Hypothalamus (tissue), 51 donors: ENCODE measurements at regions not wholly inside any gene's neighbourhood (a gene's known extent, or its start where the extent isn't known, plus 50 kb on each side); places are given as distances from the start of the nearest gene placed in this dataset.

Experiments used
- DNase-seq, 51 donors: peaks; one replicate each; lab custom pipeline; 2025; lab: John Stamatoyannopoulos, UW

DNA sequence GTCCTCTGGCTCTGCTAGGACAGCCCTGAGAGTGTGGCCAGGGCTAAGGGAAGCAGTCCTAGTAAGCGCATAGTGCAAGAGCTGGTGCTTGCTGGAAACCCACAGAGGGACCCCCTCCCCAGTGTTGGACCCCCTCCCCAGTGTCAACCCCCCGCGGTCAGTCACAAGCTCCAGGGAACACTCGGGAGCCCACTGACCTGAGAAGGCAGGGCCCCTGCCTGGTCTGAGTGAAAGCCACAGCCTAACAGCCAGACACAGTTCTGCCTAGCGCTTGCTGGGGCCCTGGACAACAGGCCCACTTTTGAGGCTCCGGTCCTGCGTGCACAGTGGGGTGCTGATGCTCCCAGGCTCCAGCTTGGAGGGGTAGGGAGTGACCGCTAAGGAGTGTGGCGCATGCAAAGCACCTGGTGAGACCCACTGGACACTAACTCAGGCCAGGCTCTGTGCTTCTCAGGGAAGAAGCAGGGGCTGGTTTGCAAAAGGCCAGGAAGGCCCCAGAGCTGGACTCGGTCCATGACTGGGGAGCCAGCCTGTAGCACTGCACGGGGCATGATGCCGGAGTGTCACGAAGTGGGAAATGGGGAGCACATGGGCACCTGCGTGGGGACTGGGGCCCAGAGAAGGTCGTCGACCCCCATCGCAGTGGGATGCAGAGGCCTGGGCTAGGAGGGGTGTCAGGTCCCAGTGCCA is 175.8 kb upstream of the PPP2R2D start:
- no peak for DNase-seq

DNA sequence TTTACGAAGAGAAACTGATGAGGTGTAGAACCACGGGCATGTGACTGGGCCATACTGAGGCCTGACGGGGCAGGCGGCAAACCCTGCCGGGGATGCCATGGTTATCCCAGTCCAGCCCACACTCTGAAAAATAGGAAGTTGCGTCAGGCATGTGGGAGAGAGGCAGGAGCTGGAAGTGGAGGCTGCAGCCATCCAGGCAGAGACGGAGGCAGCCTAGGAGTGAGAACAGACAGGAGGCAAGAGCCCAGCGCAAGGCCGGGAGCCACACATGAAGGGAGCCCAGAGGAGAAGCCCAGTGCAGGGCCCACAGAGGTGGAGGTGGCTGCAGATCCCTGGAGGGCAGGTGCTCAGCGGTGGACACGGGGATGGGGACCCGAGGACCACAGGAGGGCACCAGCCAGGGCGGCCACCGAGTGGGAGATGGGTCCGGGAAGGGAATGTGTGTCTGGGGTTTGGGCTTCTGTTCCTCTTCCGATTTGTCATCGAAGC is 175.2 kb upstream of the PPP2R2D start:
- DNase-seq, result no peak

DNA sequence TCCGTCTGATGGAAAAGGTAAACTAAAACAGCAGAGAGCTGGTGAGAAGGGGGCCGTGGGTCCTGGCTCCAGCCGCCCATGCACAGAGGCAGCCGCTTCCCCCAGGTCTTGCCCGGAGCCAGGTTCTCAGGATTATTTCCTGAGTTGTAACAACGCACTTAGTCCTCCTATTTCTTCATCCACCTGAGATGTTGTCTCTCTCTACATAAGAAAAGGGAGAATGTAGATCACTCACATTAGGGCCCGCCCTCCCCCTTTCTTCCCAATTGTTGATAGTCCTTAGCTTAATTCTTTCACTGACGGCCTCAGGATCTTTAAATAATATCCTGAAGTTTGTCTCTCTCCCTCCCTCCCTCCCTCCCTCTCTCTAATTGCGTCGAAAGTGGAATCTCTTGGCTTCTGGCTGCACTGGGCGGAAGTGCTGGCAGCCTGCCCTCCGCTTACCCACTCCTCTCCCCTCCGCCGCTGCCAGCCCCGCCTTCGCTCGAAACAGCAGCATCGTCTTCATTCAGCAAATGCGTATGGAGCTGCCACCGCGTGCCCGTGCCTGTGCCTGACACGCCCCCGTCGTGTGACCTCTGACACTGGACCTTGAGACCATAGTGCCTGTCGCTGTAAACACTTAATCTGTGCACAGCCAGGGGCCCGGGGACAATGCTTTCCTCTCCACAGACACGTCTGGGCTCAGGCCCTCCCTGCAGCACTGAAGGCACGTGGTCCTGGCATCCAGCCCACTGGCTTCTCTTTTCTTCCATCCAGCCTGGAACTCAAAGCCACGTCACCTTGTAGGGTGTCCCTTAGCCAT is 174.5 kb upstream of the PPP2R2D start:
- peak in 27 of 51 donors; percentile 9 to 78 (median 35) for DNase-seq

- no peak for DNase-seq
Measured at GRCh38 chr10:131726967-131727366, 173.8 kb upstream of the PPP2R2D start.

DNA sequence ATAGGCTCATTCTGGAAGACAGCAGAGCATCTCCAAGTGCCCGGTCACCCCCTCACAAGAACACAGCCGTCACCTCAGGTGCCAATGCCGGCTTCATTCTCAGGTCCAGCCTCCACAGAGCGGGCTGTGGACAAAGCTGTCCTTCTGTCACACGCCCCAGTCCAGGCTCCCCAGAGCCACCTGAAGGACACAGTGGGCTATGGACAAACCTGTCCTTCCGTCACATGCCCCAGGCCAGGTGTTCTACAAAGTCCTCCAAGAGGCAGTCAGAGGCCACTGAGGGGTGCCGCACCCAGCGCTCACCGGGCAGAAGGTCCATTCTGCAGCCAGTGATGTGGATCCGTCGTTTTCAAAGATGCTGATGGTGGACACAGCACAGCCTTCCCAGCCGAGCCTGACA is 173.2 kb upstream of the PPP2R2D start:
- no peak for DNase-seq

- no peak for DNase-seq
Measured at GRCh38 chr10:131728286-131729228, 172.3 kb upstream of the PPP2R2D start.

- no peak for DNase-seq
Measured at GRCh38 chr10:131729361-131729760, 171.4 kb upstream of the PPP2R2D start.

DNA sequence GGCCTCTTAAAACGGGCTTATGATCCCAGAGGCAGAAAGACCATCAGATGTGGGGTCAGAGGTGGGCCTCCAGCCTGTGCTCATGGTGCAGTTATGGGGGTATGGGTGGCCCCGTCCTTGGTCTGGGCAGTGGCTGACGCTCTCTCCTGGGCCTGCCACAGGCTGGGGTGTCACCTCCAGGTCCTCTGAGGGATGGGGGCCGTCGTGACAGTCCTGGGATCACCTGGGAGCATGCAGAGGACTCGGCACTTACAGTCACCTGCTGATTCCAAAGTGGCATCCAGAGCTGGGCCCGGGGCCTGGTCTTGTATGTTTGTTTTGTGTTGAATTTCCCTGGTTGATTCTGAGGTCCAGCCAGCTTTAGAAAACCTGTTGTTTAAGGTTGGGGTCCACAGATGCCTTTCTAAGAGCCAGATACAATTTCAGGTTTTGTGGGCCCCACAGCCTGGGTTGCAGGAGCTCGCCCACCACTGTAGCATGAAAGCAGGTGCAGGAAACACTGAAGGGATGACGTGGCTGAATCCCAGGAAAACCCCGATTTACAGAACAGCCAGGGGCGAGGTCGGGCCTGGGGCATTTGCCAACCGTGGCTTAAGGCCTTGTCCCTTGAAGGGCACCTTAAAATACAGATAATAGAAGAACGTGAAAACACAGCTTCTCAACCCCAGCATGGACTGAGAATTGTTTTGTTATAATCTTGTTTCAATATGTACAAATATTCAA is 170.7 kb upstream of the PPP2R2D start:
- DNase-seq, result no peak

DNA sequence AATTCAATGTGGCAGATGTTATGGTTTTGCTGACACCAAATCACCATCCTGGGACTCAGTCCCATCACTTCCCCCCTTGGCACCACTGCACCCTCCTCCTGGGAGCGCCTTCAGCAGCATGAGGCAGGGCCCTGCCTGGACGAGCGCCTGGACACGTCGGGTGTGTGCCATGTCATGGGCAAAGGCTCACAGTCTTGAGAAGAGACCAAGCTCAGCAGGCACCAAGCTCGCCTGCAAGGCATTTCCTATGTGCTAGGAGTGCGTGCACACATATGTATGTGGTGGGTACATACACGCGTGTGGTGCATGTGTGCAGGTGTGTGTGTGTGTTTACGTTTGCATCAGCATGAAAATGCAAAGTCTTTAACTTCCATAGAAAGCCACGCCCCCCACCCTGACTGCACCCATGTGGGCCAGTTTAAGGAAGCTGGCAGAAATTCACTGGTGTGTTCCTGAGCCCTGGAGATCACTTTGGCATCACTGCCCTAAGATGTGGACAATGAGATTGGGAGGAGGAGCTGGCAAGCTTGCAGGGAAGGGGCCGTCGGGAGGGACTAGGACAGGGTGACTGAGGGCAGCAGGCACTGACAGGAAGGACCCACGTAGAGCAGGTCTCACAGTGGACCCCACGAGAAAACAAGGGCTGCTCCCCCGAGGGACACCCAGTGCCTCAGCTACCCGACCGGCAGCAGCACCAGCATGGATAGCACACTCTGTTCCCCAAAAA is 169.9 kb upstream of the PPP2R2D start:
- no peak for DNase-seq

DNA sequence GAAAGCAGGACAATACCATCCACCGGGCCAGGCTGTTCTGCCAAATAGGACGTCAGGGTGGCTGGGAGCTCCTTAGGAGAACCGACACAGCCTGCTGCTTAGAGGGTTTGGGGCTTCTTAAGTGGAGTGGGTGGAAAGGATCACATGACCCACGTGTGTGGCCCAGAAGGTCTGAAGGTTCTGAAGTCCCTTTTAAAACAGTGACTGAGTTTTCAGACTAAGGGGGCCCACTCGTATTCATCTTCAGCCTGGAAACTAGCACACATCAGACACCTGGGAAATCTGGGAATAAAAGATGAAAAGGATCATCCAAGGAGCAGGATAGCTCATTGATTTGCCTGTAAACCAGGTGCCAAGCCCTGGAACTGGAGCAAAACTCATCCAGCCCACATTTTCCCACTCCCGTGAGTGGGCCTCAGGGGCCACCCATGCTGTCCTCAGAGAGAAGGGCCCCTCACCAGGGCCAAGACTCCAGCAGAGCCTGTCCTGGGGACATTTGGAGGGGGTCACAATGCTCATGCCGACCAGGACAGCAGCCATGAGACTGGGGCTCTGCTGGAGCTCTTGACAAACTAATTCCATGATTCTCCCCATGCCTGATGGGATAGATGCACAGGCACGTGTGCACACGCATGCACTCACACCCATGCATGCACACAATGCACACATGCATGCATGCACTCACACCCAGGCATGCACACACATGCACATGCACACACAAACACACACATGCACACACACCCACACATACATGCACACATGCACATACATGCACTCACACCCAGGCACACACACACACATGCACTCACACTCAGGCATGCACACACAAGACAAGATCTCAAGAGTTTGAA is 168.8 kb upstream of the PPP2R2D start:
- DNase-seq, result no peak

GRCh38 chr10:131732631-131733127 is 168.1 kb upstream of the PPP2R2D start:
- no peak for DNase-seq

DNA sequence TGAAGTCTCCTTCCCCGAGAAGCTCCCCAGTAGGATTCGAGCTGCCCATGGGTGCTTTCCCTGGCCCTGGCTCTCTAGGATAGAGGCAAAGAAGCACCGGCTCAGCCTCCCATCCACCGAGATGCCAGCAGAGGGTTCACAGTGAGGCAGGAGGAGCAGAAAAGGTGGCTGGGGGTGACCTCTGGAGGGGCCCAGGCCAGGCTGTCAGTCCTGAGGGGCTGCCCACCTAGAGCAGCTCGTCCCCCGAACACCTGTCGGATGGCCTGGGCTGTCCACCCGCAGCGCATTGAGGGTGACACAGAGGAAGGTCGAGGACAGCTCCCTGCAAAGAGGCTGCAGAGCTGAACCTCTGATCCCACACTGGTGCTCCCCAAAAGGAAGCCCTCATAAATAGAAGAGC is 167.2 kb upstream of the PPP2R2D start:
- no peak for DNase-seq

- DNase-seq, result no peak
Measured at GRCh38 chr10:131735577-131735976, 165.2 kb upstream of the PPP2R2D start.

GRCh38 chr10:131736321-131736980 is 164.4 kb upstream of the PPP2R2D start:
- DNase-seq, result no peak

DNA sequence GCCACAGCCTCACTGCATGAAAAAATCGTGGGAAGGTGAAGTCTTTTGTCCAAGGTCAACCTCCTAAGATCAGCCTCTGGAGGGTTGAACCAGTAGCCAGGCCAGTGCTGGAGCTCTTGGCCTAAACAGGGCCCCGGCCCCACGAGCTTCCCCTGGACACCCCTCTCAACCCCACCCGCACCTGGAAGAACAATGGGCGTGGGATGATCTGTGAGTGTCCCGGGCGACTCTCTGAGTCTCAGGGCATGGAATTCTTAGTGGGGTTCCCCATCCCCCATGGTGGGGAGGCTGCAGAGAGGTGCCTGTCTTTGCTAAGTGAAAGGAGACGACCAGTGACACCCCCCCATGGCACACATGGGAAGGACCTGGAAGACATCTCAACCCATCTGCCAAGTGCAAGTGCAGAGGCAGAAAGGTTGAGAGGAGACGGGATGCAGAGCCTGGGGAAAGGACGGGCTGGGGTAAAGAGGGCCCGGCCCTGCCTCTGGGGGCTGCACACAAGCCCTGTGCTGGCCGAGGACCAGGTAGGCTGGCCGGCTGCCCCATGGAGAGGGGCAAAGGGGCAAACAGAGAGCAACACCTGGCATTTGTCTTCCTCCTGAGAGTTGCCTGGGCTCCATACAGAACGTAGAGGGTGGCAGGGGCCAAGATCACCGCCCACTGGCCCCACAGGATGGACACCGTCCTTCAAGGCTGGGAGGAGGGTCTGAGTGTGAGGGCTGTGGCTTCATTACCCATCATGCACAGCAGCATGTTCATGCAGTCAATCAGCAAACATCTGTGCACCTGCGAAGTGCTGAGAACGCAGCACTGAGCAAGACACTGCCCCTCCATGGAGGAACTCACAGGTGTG is 163.0 kb upstream of the PPP2R2D start:
- no peak for DNase-seq

GRCh38 chr10:131738396-131738735 is 162.4 kb upstream of the PPP2R2D start:
- DNase-seq, result no peak

DNA sequence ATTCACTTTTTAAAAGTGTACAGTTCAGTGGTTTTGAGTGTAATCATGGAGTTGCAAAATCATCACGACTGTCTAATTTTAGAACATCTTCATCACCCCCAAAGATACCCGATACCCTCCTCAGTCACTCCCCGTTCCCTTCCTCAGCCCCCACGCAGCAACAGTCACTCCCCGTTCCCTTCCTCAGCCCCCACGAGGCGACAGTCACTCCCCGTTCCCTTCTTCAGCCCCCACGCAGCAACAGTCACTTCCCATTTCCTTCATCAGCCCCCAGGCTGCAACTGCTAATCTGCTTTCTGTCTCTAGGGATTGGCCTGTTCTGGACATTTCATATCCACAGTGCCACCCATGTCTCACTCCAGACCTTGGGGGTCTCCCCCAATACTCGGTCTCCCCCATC is 161.6 kb upstream of the PPP2R2D start:
- DNase-seq, result peak in 3 of 51 donors; percentile 21 to 54 (median 51)
